ENCODE measurements at regions not wholly inside any gene's neighbourhood (a gene's known extent, or its start where the extent isn't known, plus 50 kb on each side); places are given as distances from the start of the nearest gene placed in this dataset.

DNA sequence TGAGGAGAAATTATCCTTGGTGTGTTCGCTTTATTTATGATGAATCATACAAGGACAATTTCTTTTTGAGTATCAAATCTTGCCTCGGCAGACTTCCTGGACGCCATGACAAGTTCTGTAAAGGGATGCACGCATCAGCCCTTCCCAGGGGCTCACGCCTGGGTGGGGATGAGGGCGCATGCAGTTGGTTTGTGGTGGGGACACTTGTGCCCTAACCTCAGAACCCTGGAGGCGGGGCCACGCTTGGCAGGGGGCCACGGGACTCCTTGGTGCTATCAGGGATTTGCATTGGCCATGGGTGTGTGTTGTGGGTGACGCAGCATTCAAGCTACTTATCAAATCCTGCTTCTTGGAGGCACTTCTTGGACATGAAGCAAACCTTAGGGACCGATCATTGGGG lies 143.8 kb upstream of the RTL1 start:
- DNase-seq (ENCODE audit: low read depth), result no peak
- no peaks in the 10 kb centered on the region for H3K27me3 ChIP-seq (replicated peaks; ENCODE audit: control insufficient read depth, insufficient read depth, low read length)

DNA sequence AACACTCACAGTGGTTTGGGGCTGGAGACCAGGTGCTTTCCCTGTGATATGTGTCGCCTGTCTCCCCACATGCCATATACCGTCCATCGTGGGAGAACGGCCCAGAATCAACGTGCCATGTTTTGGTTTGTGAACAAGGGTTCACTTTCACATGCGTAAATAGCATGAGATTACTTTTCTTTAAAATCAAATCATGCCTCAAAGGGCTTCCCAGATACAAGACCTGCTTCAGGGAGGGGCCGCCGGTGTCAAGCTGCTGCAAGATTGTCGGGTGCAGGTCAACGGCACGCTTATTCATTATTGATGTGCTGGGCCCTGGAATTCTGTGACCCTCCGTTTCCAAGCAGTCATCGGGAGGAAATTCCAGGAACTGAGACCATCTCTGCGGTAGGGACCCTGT lies 145.2 kb upstream of the RTL1 start:
- no peaks in the 10 kb centered on the region for H3K4me1 ChIP-seq (ENCODE audit: control insufficient read depth, insufficient read depth, low read length)
- H3K36me3 ChIP-seq (ENCODE audit: control insufficient read depth, insufficient read depth, low read length, severe bottlenecking), result peaks cover 69% of the 10 kb centered on the region
- no peaks in the 10 kb centered on the region for H3K27me3 ChIP-seq (replicated peaks; ENCODE audit: control insufficient read depth, insufficient read depth, low read length)
- no peak overlapping the region for H3K9ac ChIP-seq (ENCODE audit: low read length)
- no peak overlapping the region for H3K4me3 ChIP-seq (ENCODE audit: low read length)
- H3K9me3 ChIP-seq (ENCODE audit: control insufficient read depth, low read length), result no peaks in the 10 kb centered on the region
- DNase-seq (ENCODE audit: low read depth), result no peak

More for the DNA sequence above, 143.8 kb upstream of the RTL1 start:
- no peak overlapping the region for H3K9ac ChIP-seq (ENCODE audit: low read length)
- H3K4me1 ChIP-seq (ENCODE audit: control insufficient read depth, insufficient read depth, low read length), result no peaks in the 10 kb centered on the region
- H3K36me3 ChIP-seq (ENCODE audit: control insufficient read depth, insufficient read depth, low read length, severe bottlenecking), result peaks cover 62% of the 10 kb centered on the region
- H3K4me3 ChIP-seq (ENCODE audit: low read length), result no peak overlapping the region
- H3K9me3 ChIP-seq (ENCODE audit: control insufficient read depth, low read length), result no peaks in the 10 kb centered on the region

DNA sequence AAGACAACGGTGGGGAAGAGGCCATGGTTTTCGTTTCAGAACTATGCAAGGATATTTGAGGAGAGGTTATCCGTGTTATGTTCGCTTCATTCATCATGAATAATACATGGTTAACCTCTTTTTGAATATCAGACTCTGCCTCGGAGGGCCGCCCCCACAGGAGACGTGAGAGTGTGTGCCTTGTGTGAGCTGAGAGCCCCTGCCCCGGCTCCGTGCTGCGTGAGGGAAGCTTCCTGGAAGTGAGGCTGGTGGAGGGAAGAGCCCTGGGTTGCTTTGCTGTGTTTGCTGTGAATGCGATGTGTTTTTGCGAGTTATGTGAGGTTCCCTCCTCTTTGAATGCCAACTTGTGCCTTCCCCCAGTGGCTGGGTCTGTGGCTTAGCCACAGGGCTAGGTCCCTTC lies 146.0 kb upstream of the RTL1 start:
- H3K4me1 ChIP-seq (ENCODE audit: control insufficient read depth, insufficient read depth, low read length), result no peaks in the 10 kb centered on the region
- no peak for DNase-seq (ENCODE audit: low read depth)
- no peaks in the 10 kb centered on the region for H3K27me3 ChIP-seq (replicated peaks; ENCODE audit: control insufficient read depth, insufficient read depth, low read length)
- no peak overlapping the region for H3K4me3 ChIP-seq (ENCODE audit: low read length)
- no peak overlapping the region for H3K9ac ChIP-seq (ENCODE audit: low read length)
- peaks cover 72% of the 10 kb centered on the region for H3K36me3 ChIP-seq (ENCODE audit: control insufficient read depth, insufficient read depth, low read length, severe bottlenecking)
- no peaks in the 10 kb centered on the region for H3K9me3 ChIP-seq (ENCODE audit: control insufficient read depth, low read length)

DNA sequence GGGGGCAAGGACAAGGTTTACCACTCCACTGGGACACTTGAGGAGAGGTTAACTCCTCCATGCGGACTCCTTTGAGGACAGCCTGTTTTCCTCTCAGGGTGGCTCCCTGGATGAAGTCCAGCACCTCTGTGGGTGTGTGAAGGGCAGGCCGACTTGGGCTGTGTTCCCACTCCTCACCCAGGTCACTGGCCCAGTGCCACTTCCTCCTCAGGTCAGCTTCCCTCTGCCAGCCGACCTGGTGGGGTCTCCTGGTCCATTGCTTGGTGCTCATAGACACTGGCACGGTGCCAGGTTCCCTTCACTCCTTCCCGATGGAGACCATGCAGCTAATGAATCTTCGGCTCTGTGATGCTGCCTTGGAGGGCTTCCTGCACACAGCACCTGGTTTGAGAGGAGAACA lies 146.4 kb upstream of the RTL1 start:
- no peaks in the 10 kb centered on the region for H3K9me3 ChIP-seq (ENCODE audit: control insufficient read depth, low read length)
- H3K36me3 ChIP-seq (ENCODE audit: control insufficient read depth, insufficient read depth, low read length, severe bottlenecking), result peaks cover 73% of the 10 kb centered on the region
- no peak for DNase-seq (ENCODE audit: low read depth)
- no peaks in the 10 kb centered on the region for H3K4me1 ChIP-seq (ENCODE audit: control insufficient read depth, insufficient read depth, low read length)
- no peak overlapping the region for H3K4me3 ChIP-seq (ENCODE audit: low read length)
- no peaks in the 10 kb centered on the region for H3K27me3 ChIP-seq (replicated peaks; ENCODE audit: control insufficient read depth, insufficient read depth, low read length)
- H3K9ac ChIP-seq (ENCODE audit: low read length), result no peak overlapping the region

DNA sequence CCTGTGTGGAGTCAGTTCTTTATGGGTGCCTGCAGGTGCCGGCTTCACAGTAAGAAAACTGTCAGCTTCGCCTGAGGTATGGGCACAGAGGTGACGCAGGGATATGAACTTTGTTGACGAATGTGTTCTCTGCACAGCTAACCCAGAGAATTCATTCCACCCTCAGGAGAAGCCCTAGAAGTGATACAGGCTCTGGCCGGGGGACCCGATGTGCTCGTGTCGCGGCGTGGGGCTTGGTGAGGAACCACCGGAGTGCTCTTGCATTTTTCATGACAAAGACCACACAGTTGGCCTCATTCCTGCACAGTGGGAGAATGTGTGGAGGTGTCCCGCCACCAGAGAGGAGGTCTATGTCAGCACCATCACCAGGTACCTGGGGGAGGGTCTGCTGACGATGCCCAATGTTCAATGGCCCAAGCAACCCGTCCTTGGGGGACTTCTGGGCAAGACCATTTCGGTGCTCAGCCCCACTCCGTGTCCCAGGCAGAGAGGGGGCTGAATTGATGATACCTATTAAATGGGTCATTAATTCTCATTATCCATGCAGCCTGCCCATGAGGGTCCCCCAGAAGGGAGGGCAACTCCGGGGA lies 147.5 kb upstream of the RTL1 start:
- Histone ChIP-seq H3K9ac (ENCODE audit: low read length) (no peak overlapping the region), H3K4me3 (ENCODE audit: low read length) (no peak overlapping the region), H3K9me3 (ENCODE audit: control insufficient read depth, low read length) (no peaks in the 10 kb centered on the region), H3K4me1 (ENCODE audit: control insufficient read depth, insufficient read depth, low read length) (no peaks in the 10 kb centered on the region), H3K36me3 (ENCODE audit: control insufficient read depth, insufficient read depth, low read length, severe bottlenecking) (peaks cover 80% of the 10 kb centered on the region), H3K27me3 (replicated peaks; ENCODE audit: control insufficient read depth, insufficient read depth, low read length) (no peaks in the 10 kb centered on the region)
- DNase-seq (ENCODE audit: low read depth), result no peak

DNA sequence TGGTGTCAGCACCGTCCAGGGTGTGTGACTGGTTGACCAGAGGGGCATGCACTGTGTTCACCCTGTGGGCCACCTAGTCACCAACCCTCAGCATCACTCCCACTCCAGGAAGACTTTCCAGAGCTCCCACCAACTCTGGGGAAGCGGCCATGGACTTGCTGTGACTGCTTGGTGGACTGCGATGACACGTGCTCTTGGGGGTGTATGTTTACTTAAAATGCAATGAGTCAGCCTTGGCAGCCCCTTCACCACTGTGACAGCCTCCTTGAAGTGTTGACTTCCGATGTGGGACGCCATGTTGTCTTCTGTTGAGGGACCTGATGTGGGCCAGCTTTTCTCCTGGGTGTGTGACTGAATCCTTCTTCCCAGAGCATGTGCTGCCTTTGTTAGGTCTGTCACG lies 151.1 kb upstream of the RTL1 start:
- H3K9me3 ChIP-seq (ENCODE audit: control insufficient read depth, low read length), result peaks cover 7% of the 10 kb centered on the region
- H3K9ac ChIP-seq (ENCODE audit: low read length), result no peak overlapping the region
- H3K36me3 ChIP-seq (ENCODE audit: control insufficient read depth, insufficient read depth, low read length, severe bottlenecking), result peaks cover 68% of the 10 kb centered on the region
- no peaks in the 10 kb centered on the region for H3K27me3 ChIP-seq (replicated peaks; ENCODE audit: control insufficient read depth, insufficient read depth, low read length)
- no peak for DNase-seq (ENCODE audit: low read depth)
- H3K4me1 ChIP-seq (ENCODE audit: control insufficient read depth, insufficient read depth, low read length), result peaks cover 4% of the 10 kb centered on the region
- H3K4me3 ChIP-seq (ENCODE audit: low read length), result no peak overlapping the region

DNA sequence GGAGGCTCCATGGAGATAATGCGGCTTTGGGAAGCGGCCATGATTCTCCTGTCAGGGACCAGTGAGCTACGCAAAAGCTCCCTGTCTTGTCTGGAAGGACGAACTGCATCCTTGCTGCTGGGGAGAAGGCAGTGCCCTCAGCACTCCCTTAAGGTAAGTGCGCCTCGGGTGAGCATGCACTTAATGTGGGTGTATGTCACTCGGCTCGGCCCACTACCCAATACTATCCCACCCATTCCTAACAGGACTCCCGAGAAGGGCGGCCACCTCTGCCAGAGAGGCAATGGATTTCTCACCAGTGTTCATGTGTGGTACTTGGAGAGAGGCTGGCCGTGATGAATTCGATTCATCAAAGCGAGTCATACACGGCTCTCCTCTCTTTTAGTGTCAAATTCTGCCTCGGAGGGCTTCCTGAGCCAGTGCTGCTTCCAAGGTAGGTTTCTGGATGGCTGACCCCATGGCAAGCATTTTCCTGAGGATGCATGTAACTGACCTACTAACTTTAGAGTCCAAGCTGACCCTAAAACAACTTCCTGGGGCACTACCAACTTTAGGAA lies 151.7 kb upstream of the RTL1 start:
- Histone ChIP-seq H3K27me3 (replicated peaks; ENCODE audit: control insufficient read depth, insufficient read depth, low read length) (no peaks in the 10 kb centered on the region), H3K9me3 (ENCODE audit: control insufficient read depth, low read length) (peaks cover 7% of the 10 kb centered on the region), H3K4me3 (ENCODE audit: low read length) (no peak overlapping the region), H3K4me1 (ENCODE audit: control insufficient read depth, insufficient read depth, low read length) (peaks cover 4% of the 10 kb centered on the region), H3K9ac (ENCODE audit: low read length) (no peak overlapping the region), H3K36me3 (ENCODE audit: control insufficient read depth, insufficient read depth, low read length, severe bottlenecking) (peaks cover 71% of the 10 kb centered on the region)
- no peak for DNase-seq (ENCODE audit: low read depth)

DNA sequence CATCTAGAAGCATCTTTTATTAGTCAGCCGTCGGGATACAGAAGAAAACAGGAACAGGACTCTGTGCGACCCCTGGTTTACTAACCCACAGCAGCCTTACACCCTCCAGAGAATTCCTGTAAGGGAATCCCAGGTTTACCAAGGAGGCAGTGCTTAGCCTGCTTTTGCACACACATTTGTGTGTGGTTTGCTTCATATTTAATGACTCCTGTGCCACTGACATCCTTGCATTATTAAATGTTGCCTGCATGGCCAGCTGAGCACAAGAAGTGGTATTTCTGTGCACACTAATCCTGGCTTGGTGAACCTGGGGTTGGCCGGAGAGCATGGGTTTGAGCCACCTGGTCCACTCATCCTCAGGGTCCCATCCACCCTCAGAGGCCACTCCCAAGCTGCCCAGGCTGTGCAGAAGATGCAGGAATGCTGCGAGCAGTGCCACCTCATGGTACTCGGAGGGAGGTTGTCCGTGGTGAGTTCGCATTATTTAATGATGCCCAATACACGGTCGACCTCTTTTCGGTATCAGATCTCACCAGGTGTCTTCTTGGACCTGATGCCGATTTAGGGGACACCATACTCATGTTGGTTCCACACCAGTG lies 152.4 kb upstream of the RTL1 start:
- H3K27me3 ChIP-seq (replicated peaks; ENCODE audit: control insufficient read depth, insufficient read depth, low read length), result no peaks in the 10 kb centered on the region
- no peak overlapping the region for H3K9ac ChIP-seq (ENCODE audit: low read length)
- DNase-seq (ENCODE audit: low read depth), result no peak
- peaks cover 4% of the 10 kb centered on the region for H3K4me1 ChIP-seq (ENCODE audit: control insufficient read depth, insufficient read depth, low read length)
- H3K9me3 ChIP-seq (ENCODE audit: control insufficient read depth, low read length), result peaks cover 7% of the 10 kb centered on the region
- no peak overlapping the region for H3K4me3 ChIP-seq (ENCODE audit: low read length)
- peaks cover 72% of the 10 kb centered on the region for H3K36me3 ChIP-seq (ENCODE audit: control insufficient read depth, insufficient read depth, low read length, severe bottlenecking)

DNA sequence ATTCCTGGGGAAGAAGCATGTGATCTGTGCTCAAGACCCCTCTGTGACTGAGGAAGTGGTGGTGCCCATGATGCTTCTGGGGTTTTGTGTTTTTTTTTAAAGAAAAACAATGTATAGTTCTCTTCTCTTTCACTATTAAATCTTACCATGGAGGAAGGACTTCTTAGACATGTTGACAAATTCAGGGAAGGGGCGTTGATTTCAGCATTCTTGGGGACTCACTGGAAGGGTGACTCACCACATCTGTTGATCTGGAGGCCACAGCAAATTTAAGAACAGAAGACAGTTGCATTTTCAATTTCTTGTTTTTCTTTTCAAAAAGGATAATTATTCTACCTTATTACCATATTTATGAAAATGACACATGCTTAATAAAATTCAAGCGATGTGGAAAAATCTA lies 152.9 kb upstream of the RTL1 start:
- Histone ChIP-seq H3K9ac (ENCODE audit: low read length) (no peak overlapping the region), H3K9me3 (ENCODE audit: control insufficient read depth, low read length) (peaks cover 7% of the 10 kb centered on the region), H3K27me3 (replicated peaks; ENCODE audit: control insufficient read depth, insufficient read depth, low read length) (no peaks in the 10 kb centered on the region), H3K36me3 (ENCODE audit: control insufficient read depth, insufficient read depth, low read length, severe bottlenecking) (peaks cover 71% of the 10 kb centered on the region), H3K4me3 (ENCODE audit: low read length) (no peak overlapping the region), H3K4me1 (ENCODE audit: control insufficient read depth, insufficient read depth, low read length) (peaks cover 4% of the 10 kb centered on the region)
- DNase-seq (ENCODE audit: low read depth), result no peak

DNA sequence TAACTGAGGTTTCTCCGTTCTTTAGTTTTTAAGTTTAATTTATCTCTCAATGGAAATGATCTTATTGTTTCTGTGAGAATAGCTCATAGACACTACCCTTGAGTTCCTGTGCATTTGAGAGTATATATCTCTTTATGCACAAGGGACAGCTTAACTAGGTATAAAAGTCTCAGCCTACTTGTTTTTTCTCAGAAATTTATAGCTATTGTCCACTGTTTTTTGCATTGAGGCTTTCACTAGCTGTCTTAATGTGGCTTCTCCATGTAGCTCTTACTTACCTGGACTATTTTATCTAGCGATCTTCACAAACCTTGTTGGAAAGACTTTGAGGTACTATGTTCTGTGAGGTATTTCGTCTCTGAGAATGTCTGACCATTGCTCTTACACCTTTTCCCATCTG lies 153.9 kb upstream of the RTL1 start:
- H3K9ac ChIP-seq (ENCODE audit: low read length), result no peak overlapping the region
- no peak for DNase-seq (ENCODE audit: low read depth)
- H3K4me3 ChIP-seq (ENCODE audit: low read length), result no peak overlapping the region
- peaks cover 4% of the 10 kb centered on the region for H3K4me1 ChIP-seq (ENCODE audit: control insufficient read depth, insufficient read depth, low read length)
- H3K27me3 ChIP-seq (replicated peaks; ENCODE audit: control insufficient read depth, insufficient read depth, low read length), result no peaks in the 10 kb centered on the region
- peaks cover 7% of the 10 kb centered on the region for H3K9me3 ChIP-seq (ENCODE audit: control insufficient read depth, low read length)
- peaks cover 70% of the 10 kb centered on the region for H3K36me3 ChIP-seq (ENCODE audit: control insufficient read depth, insufficient read depth, low read length, severe bottlenecking)

DNA sequence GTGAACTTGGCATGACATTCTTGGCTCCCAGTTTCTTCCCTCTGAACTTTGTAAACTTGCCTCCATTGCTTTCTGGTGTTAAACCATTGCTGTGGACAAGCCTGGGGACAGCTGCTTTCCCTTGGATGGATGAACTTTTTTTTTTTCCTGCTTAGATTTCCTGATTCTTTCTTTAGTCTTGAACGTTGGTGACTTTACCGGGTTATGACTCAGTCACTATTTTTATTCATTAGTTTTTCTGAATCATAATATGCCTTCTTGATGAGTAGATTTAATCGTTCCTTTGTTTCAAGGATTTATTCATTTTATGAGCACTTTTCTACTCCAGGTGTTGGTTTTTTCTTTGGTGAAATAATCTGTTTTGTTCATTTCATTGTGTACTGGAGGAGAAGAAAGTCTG lies 155.0 kb upstream of the RTL1 start:
- Histone ChIP-seq H3K36me3 (ENCODE audit: control insufficient read depth, insufficient read depth, low read length, severe bottlenecking) (peaks cover 65% of the 10 kb centered on the region), H3K9ac (ENCODE audit: low read length) (no peak overlapping the region), H3K4me1 (ENCODE audit: control insufficient read depth, insufficient read depth, low read length) (peaks cover 4% of the 10 kb centered on the region), H3K9me3 (ENCODE audit: control insufficient read depth, low read length) (peaks cover 7% of the 10 kb centered on the region), H3K27me3 (replicated peaks; ENCODE audit: control insufficient read depth, insufficient read depth, low read length) (no peaks in the 10 kb centered on the region), H3K4me3 (ENCODE audit: low read length) (no peak overlapping the region)
- DNase-seq (ENCODE audit: low read depth), result no peak

DNA sequence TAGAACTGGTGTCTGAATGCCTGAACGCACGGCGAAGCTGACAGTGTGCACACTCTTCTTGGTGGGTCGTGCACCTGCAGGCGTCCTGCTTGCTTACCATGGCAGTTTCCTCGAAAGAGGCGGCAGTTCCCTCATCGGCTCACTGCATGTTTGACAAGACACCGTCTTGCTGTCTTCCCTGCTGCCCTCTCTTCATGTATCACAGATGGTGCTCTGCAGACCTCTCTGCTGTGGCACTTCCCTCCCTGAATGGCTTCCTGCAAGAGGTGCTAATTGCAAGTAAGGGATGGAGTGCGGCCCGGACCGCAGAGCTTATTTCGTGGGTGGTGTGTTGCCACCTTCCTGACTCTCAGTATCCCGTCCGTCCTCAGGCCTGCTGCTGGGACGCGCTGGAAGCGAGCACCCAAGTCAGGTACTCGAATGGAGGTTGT lies 156.7 kb upstream of the RTL1 start:
- no peak overlapping the region for H3K9ac ChIP-seq (ENCODE audit: low read length)
- peaks cover 4% of the 10 kb centered on the region for H3K4me1 ChIP-seq (ENCODE audit: control insufficient read depth, insufficient read depth, low read length)
- no peak for DNase-seq (ENCODE audit: low read depth)
- peaks cover 7% of the 10 kb centered on the region for H3K9me3 ChIP-seq (ENCODE audit: control insufficient read depth, low read length)
- peaks cover 63% of the 10 kb centered on the region for H3K36me3 ChIP-seq (ENCODE audit: control insufficient read depth, insufficient read depth, low read length, severe bottlenecking)
- H3K27me3 ChIP-seq (replicated peaks; ENCODE audit: control insufficient read depth, insufficient read depth, low read length), result no peaks in the 10 kb centered on the region
- H3K4me3 ChIP-seq (ENCODE audit: low read length), result no peak overlapping the region

All from adipocyte (in vitro differentiated cells).